Stimulated activated naive CD8-positive, alpha-beta T cell treated with anti-CD3 and anti-CD28 coated beads, Interleukin-15, amount 100 ng/mL, for 72 hours (primary cell): ENCODE measurements at regions not wholly inside any gene's neighbourhood (a gene's known extent, or its start where the extent isn't known, plus 50 kb on each side); places are given as distances from the start of the nearest gene placed in this dataset.
"Not testable (repeated sequence)": the region's sequence is repeated elsewhere in the genome, so short reads cannot be mapped to it uniquely, and the experiment has no call there.

Source experiments
- ATAC-seq: fragments of 150-1000 bp; cut with Tn5 transposase; 2 replicates; pipeline ENCODE4 v1.10.0; 2021; ENCODE audit warnings: mild to moderate bottlenecking, moderate library complexity
- DNase-seq, 2 donors: peaks; one replicate each; pipeline ENCODE4 v3.0.0; 2021 to 2022
- H3K27ac Mint-ChIP-seq, 2 donors: one replicate each; pipeline ENCODE4 v1.8.0; 2022; ENCODE audit warnings: mild to moderate bottlenecking in 2 of 2, mixed read lengths in 2 of 2, moderate library complexity in 2 of 2
- H3K27me3 Mint-ChIP-seq: one replicate; pipeline ENCODE4 v1.8.0; 2022; ENCODE audit warnings: mixed read lengths
- H3K4me1 Mint-ChIP-seq: one replicate; pipeline ENCODE4 v1.8.0; 2022; ENCODE audit warnings: mild to moderate bottlenecking, mixed read lengths
- H3K4me3 Mint-ChIP-seq, 2 donors: one replicate each; pipeline ENCODE4 v1.8.0; 2022; ENCODE audit warnings: mild to moderate bottlenecking in 2 of 2, mixed read lengths in 2 of 2, moderate library complexity in 1 of 2
- H3K9me3 Mint-ChIP-seq, 2 donors: one replicate each; pipeline ENCODE4 v1.8.0; 2022; ENCODE audit warnings: mixed read lengths in 2 of 2

- peak; percentile 49 to 57 for DNase-seq
- ATAC-seq, H3K9me3 Mint-ChIP-seq, H3K4me3 Mint-ChIP-seq, H3K27me3 Mint-ChIP-seq, H3K27ac Mint-ChIP-seq: not testable (repeated sequence)
- H3K4me1 Mint-ChIP-seq = peaks cover 21% of the 10 kb centered on the region
These were observed 104.7 kb upstream of the CCZ1B start for GRCh38 chr7:6930787-6931186.

- H3K27ac Mint-ChIP-seq, DNase-seq, ATAC-seq, H3K4me3 Mint-ChIP-seq, H3K9me3 Mint-ChIP-seq, H3K27me3 Mint-ChIP-seq: not testable (repeated sequence)
- peaks cover 14% of the 10 kb centered on the region for H3K4me1 Mint-ChIP-seq
These were observed 105.4 kb upstream of the CCZ1B start for GRCh38 chr7:6931456-6931855.

- H3K27me3 Mint-ChIP-seq, H3K9me3 Mint-ChIP-seq, H3K4me3 Mint-ChIP-seq, ATAC-seq, DNase-seq: not testable (repeated sequence)
- H3K4me1 Mint-ChIP-seq = peaks cover 13% of the 10 kb centered on the region
- H3K27ac Mint-ChIP-seq = peak overlapping the region in 1 of 2 donors; percentile 27
These were observed 108.0 kb upstream of the CCZ1B start for GRCh38 chr7:6933954-6934632.

- ATAC-seq (no peak), DNase-seq (no peak)
- Mint-ChIP-seq H3K27ac (no peak overlapping the region), H3K27me3 (no peaks in the 10 kb centered on the region), H3K9me3 (no peaks in the 10 kb centered on the region), H3K4me1 (peaks cover 12% of the 10 kb centered on the region), H3K4me3 (no peak overlapping the region)
These were observed 108.9 kb upstream of the CCZ1B start for GRCh38 chr7:6934981-6935380.

- not testable (repeated sequence) for H3K27me3 Mint-ChIP-seq, DNase-seq, H3K9me3 Mint-ChIP-seq, H3K4me1 Mint-ChIP-seq, ATAC-seq, H3K27ac Mint-ChIP-seq, H3K4me3 Mint-ChIP-seq
These were observed 110.6 kb upstream of the CCZ1B start for GRCh38 chr7:6936626-6937025.

GRCh38 chr7:6937746-6938145 is 111.7 kb upstream of the CCZ1B start:
- H3K9me3 Mint-ChIP-seq, H3K4me1 Mint-ChIP-seq, ATAC-seq, H3K27ac Mint-ChIP-seq, H3K27me3 Mint-ChIP-seq, H3K4me3 Mint-ChIP-seq, DNase-seq: not testable (repeated sequence)

- H3K4me1 Mint-ChIP-seq, H3K27ac Mint-ChIP-seq, ATAC-seq, H3K27me3 Mint-ChIP-seq, H3K4me3 Mint-ChIP-seq, H3K9me3 Mint-ChIP-seq: not testable (repeated sequence)
- peak in 1 of 2 donors; percentile 37 for DNase-seq
These were observed 112.2 kb upstream of the CCZ1B start for GRCh38 chr7:6938284-6938683.

- not testable (repeated sequence) for H3K27me3 Mint-ChIP-seq, H3K4me1 Mint-ChIP-seq, ATAC-seq, DNase-seq, H3K9me3 Mint-ChIP-seq, H3K4me3 Mint-ChIP-seq, H3K27ac Mint-ChIP-seq
These were observed 113.1 kb upstream of the CCZ1B start for GRCh38 chr7:6939126-6939525.

GRCh38 chr7:6939896-6940295 is 113.8 kb upstream of the CCZ1B start:
- H3K27me3 Mint-ChIP-seq, H3K27ac Mint-ChIP-seq, ATAC-seq, H3K4me1 Mint-ChIP-seq, H3K4me3 Mint-ChIP-seq, DNase-seq, H3K9me3 Mint-ChIP-seq: not testable (repeated sequence)

- not testable (repeated sequence) for H3K27ac Mint-ChIP-seq, DNase-seq, H3K4me3 Mint-ChIP-seq, ATAC-seq, H3K4me1 Mint-ChIP-seq, H3K27me3 Mint-ChIP-seq, H3K9me3 Mint-ChIP-seq
These were observed 120.8 kb upstream of the CCZ1B start for GRCh38 chr7:6946873-6947272.

GRCh38 chr7:6950231-6950630 is 124.2 kb upstream of the CCZ1B start:
- not testable (repeated sequence) for H3K4me1 Mint-ChIP-seq, ATAC-seq, H3K27me3 Mint-ChIP-seq, DNase-seq, H3K27ac Mint-ChIP-seq, H3K9me3 Mint-ChIP-seq, H3K4me3 Mint-ChIP-seq

GRCh38 chr7:6951553-6951952 is 125.5 kb upstream of the CCZ1B start:
- H3K4me3 Mint-ChIP-seq, H3K4me1 Mint-ChIP-seq, H3K27ac Mint-ChIP-seq, H3K9me3 Mint-ChIP-seq, DNase-seq, ATAC-seq, H3K27me3 Mint-ChIP-seq: not testable (repeated sequence)

- not testable (repeated sequence) for H3K4me3 Mint-ChIP-seq, ATAC-seq, DNase-seq, H3K27me3 Mint-ChIP-seq, H3K9me3 Mint-ChIP-seq, H3K4me1 Mint-ChIP-seq, H3K27ac Mint-ChIP-seq
These were observed 127.2 kb upstream of the CCZ1B start for GRCh38 chr7:6953138-6953797.

- H3K27ac Mint-ChIP-seq, H3K27me3 Mint-ChIP-seq, DNase-seq, H3K4me1 Mint-ChIP-seq, H3K4me3 Mint-ChIP-seq, H3K9me3 Mint-ChIP-seq, ATAC-seq: not testable (repeated sequence)
These were observed 127.7 kb upstream of the CCZ1B start for GRCh38 chr7:6953798-6954181.

GRCh38 chr7:6955385-6955784 is 129.3 kb upstream of the CCZ1B start:
- not testable (repeated sequence) for H3K4me1 Mint-ChIP-seq, DNase-seq, H3K4me3 Mint-ChIP-seq, H3K27ac Mint-ChIP-seq, H3K27me3 Mint-ChIP-seq, ATAC-seq, H3K9me3 Mint-ChIP-seq

- not testable (repeated sequence) for ATAC-seq, H3K27ac Mint-ChIP-seq, H3K4me1 Mint-ChIP-seq, H3K4me3 Mint-ChIP-seq, H3K9me3 Mint-ChIP-seq, DNase-seq, H3K27me3 Mint-ChIP-seq
These were observed 130.0 kb upstream of the CCZ1B start for GRCh38 chr7:6955990-6956566.
